NCI-H146 treated with DMSO at 0.1 percent for 48 hours (cell line): ENCODE measurements at regions not wholly inside any gene's neighbourhood (a gene's known extent, or its start where the extent isn't known, plus 50 kb on each side); places are given as distances from the start of the nearest gene placed in this dataset.

Experiments
- DNase-seq: peaks from one replicate; lab custom pipeline; 2025; ENCODE audit not compliant: unreplicated experiment; lab: John Stamatoyannopoulos, UW

GRCh38 chr21:39124681-39125251 lies 58.5 kb downstream of the PSMG1 start:
- no peak for DNase-seq

- DNase-seq, result no peak
Measured at GRCh38 chr21:39123375-39123774, 59.9 kb downstream of the PSMG1 start.

GRCh38 chr21:39121600-39122355 lies 61.5 kb downstream of the PSMG1 start:
- no peak for DNase-seq

- DNase-seq, result no peak
Measured at GRCh38 chr21:39120876-39121599, 62.2 kb downstream of the PSMG1 start.

- no peak for DNase-seq
Measured at GRCh38 chr21:39119891-39120290, 63.4 kb downstream of the PSMG1 start.

- DNase-seq, result no peak
Measured at GRCh38 chr21:39118604-39119215, 64.5 kb downstream of the PSMG1 start.

- DNase-seq, result no peak
Measured at GRCh38 chr21:39118061-39118460, 65.2 kb downstream of the PSMG1 start.

GRCh38 chr21:39117440-39117970 lies 65.7 kb downstream of the PSMG1 start:
- DNase-seq, result no peak

GRCh38 chr21:39116761-39117439 lies 66.4 kb downstream of the PSMG1 start:
- no peak for DNase-seq

GRCh38 chr21:39115576-39116235 lies 67.5 kb downstream of the PSMG1 start:
- DNase-seq, result no peak

- no peak for DNase-seq
Measured at GRCh38 chr21:39114871-39115575, 68.2 kb downstream of the PSMG1 start.

- no peak for DNase-seq
Measured at GRCh38 chr21:39111931-39112550, 71.2 kb downstream of the PSMG1 start.

- DNase-seq, result no peak
Measured at GRCh38 chr21:39110431-39110830, 72.8 kb downstream of the PSMG1 start.

- DNase-seq, result no peak
Measured at GRCh38 chr21:39109596-39110210, 73.5 kb downstream of the PSMG1 start.

GRCh38 chr21:39109163-39109530 lies 74.1 kb downstream of the PSMG1 start:
- DNase-seq, result no peak

GRCh38 chr21:39108291-39109162 lies 74.7 kb downstream of the PSMG1 start:
- no peak for DNase-seq

- DNase-seq, result no peak
Measured at GRCh38 chr21:39107739-39108138, 75.5 kb downstream of the PSMG1 start.

- no peak for DNase-seq
Measured at GRCh38 chr21:39106881-39107462, 76.3 kb downstream of the PSMG1 start.
